T-helper 2 cell treated with Interferon-gamma antibody and Interleukin-4, amounts not matched to agents 100 ng/mL and 5 ng/mL, for 36 hours (primary cell): ENCODE measurements at regions not wholly inside any gene's neighbourhood (a gene's known extent, or its start where the extent isn't known, plus 50 kb on each side); places are given as distances from the start of the nearest gene placed in this dataset.

Experiments used
- intact Hi-C: fragments of 100-400 bp; cut with micrococcal nuclease; formaldehyde crosslinking; loops from one replicate; pipeline ENCODE4 v1.15.1; 2023

- intact Hi-C loops: no loop called here
These were observed 163.2 kb upstream of the TWIST2 start for GRCh38 chr2:238684362-238685326.

GRCh38 chr2:238685327-238685709 is 162.6 kb upstream of the TWIST2 start:
- intact Hi-C loops: no loop called here

GRCh38 chr2:238685713-238686112 is 162.2 kb upstream of the TWIST2 start:
- intact Hi-C loops: no loop called here

GRCh38 chr2:238686223-238686622 is 161.7 kb upstream of the TWIST2 start:
- intact Hi-C loops: no loop called here

- intact Hi-C loops: no loop called here
These were observed 159.4 kb upstream of the TWIST2 start for GRCh38 chr2:238688193-238689153.

- intact Hi-C loops: no loop called here
These were observed 158.6 kb upstream of the TWIST2 start for GRCh38 chr2:238689331-238689730.

- intact Hi-C loops: no loop called here
These were observed 158.0 kb upstream of the TWIST2 start for GRCh38 chr2:238689871-238690389.

GRCh38 chr2:238690511-238690910 is 157.4 kb upstream of the TWIST2 start:
- intact Hi-C loops: no loop called here

- intact Hi-C loops: no loop called here
These were observed 156.0 kb upstream of the TWIST2 start for GRCh38 chr2:238691596-238692491.

- intact Hi-C loops: no loop called here
These were observed 155.3 kb upstream of the TWIST2 start for GRCh38 chr2:238692562-238692961.

- intact Hi-C loops: no loop called here
These were observed 154.4 kb upstream of the TWIST2 start for GRCh38 chr2:238693337-238694093.

GRCh38 chr2:238694136-238694755 is 153.6 kb upstream of the TWIST2 start:
- intact Hi-C loops: no loop called here

- intact Hi-C loops: no loop called here
These were observed 153.0 kb upstream of the TWIST2 start for GRCh38 chr2:238694922-238695321.

- intact Hi-C loops: no loop called here
These were observed 152.3 kb upstream of the TWIST2 start for GRCh38 chr2:238695538-238695937.

GRCh38 chr2:238696331-238696730 is 151.6 kb upstream of the TWIST2 start:
- intact Hi-C loops: no loop called here

GRCh38 chr2:238696786-238697185 is 151.1 kb upstream of the TWIST2 start:
- intact Hi-C loops: no loop called here

- intact Hi-C loops: no loop called here
These were observed 150.5 kb upstream of the TWIST2 start for GRCh38 chr2:238697193-238698071.

GRCh38 chr2:238698072-238698352 is 149.9 kb upstream of the TWIST2 start:
- intact Hi-C loops: no loop called here
